NCI-H146 (cell line): ENCODE measurements at regions not wholly inside any gene's neighbourhood (a gene's known extent, or its start where the extent isn't known, plus 50 kb on each side); places are given as distances from the start of the nearest gene placed in this dataset.

Source experiments
- DNase-seq: peaks from one replicate; lab custom pipeline; 2025; lab: John Stamatoyannopoulos, UW

DNA sequence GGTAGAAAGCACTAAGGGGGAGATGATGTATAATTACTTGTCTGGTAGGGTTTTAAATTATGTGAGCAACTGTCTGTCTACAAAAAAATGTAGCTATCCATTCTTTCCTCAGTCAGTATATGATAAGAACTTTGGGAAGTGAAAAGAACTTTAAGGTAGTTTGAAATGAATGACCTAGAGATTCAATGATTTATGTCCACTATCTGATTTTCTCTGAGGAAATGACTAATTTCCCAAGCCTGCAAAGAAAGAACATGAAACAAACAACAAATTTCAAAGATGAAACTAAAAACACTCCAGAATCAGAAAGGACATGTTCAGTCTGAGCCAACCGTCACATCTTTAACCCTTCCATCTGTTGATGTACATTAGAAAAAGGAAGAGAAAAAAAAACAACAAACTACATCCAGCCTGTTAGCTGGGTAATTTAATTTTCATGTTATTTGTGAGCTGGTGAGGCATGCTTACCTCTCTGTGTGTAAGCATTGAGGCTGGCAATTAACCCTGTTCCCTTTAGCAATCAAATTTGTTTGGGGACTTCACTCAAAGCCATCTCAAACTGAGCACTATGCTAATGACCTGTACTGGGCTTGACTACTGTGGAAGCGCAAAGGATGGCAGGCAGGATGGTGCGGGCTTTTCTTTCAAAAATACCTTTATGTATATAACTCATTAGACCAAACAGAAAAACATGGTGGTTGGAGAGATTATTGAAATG is 220.1 kb downstream of the TUSC7 start:
- DNase-seq, result no peak

DNA sequence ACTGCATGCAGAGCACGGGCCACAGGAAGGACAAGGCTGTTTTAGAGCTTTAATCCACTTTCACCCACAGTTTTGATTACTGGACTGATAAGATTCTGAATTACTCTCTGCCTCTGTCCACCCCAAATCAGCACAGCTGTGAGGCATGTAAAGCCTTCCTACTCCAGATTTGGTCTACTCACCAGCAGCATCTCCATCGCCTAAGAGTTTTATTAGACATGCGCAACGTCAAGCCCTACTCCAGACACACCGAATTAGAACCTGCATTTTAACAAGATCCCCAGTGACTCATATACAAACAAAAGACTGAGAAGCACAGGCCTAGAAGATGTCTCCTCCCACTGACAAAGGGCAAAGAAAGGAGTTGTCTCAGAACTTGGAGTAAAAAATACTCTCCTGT is 221.2 kb downstream of the TUSC7 start:
- DNase-seq, result no peak

DNA sequence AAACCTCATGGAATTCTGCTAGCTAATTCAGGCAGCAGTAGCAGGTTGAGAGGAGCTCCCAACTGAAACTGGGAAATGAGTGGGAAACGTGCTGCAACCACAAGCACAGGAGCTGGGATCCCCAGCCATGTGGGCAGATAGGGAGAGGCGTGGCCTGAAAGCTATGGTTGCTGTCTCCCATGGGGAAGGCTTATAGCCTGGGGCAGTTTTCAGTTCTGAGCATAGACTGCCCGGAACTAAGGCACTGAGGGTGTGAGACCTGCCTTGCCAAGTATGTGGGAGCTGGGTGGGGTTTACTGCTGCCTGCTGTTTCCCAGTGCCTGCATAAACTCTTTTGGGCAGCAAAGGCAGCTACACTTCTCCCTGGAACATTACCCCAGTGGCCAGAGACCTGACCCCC is 229.5 kb downstream of the TUSC7 start:
- no peak for DNase-seq

DNA sequence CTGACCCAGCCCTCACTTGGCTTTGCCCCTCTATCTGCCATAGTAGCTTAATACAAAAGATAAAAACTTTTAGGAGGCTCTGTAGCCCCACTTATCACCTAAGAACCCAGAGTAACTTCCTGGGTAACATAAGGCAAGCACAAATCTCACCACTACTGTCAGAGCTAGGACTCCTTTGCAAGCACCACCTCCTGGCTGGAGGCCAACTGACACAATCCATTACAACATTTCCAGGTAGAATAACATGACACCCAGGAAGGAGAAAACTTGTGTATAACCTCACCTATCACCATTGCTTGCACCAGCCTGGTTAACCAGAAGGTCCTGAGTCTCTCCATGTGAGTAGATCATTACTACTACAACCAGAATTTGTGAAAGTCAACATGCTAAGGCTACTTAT is 230.0 kb downstream of the TUSC7 start:
- DNase-seq, result no peak

DNA sequence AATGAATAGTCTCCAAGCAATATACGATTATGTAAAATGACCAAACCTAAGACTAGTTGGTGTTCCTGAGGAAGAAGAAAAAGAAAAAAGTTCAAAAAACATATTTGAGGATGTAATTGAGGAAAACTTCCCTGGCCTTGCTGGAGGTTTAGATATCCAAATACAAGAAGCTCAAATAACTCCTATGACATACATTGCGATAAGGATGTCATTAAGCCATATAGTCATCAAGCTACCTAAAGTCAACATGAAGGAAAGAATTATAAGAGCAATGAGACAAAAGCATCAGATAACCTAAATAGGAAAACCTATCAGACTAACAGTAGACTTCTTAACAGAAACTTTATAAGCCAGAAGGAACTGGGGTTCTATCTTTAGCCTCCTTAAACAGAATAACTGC is 231.1 kb downstream of the TUSC7 start:
- DNase-seq, result no peak

DNA sequence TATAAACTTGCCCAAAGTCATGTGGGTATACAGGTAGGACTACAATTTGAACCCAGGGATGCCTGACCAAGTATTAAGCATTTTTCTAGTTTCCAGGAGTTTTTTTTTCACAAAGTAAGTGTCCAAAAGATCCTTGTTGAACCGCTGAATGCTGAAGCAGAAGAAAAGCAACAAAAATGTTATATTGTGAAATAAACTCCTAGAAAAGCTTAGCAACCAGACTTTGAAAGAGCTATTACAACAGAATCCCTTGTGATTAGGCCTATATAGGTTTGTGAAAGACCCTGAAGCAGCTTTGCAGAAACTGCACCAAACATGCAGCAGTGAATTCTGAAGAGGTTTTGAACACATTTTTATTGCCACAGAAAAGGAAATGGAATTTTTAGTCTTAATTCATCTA is 236.8 kb downstream of the TUSC7 start:
- no peak for DNase-seq

DNA sequence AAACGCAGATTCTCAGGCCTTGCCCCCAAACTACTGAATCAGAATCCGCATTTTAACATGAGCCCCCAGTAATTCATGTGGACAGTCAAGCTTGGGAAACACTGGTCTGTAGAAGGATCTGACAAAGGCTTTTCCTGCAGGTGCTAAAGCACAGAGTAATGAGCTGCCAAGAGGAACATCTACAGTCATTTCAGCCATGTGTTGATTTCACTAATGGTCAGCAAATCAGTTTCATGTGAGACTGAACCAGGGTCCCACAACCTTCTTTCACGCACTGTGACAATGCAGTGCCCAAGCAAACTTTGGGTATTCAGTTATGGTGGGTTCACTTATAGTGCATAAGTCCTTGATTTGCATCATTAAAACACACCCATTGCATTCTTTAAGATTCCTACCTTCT is 237.6 kb downstream of the TUSC7 start:
- DNase-seq, result no peak

DNA sequence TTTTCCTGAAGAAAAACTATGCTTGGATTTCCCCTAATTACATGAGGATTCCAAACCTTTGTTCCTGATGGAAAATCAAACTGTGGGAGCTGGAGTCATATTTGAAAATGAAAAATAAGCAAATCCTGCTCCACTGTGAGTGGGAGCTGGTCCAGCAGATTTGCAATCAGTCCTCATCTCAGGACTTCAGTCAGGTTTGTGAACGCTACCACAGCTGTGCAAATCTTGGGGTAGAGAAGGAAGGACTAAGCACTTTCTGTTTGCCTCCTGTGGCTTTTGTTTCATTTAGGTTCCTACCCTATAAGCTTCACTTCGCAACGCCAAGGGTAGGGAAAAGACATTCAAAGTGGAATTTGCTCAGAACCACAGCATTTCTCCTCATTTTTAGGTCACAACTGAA is 238.2 kb downstream of the TUSC7 start:
- DNase-seq, result no peak

DNA sequence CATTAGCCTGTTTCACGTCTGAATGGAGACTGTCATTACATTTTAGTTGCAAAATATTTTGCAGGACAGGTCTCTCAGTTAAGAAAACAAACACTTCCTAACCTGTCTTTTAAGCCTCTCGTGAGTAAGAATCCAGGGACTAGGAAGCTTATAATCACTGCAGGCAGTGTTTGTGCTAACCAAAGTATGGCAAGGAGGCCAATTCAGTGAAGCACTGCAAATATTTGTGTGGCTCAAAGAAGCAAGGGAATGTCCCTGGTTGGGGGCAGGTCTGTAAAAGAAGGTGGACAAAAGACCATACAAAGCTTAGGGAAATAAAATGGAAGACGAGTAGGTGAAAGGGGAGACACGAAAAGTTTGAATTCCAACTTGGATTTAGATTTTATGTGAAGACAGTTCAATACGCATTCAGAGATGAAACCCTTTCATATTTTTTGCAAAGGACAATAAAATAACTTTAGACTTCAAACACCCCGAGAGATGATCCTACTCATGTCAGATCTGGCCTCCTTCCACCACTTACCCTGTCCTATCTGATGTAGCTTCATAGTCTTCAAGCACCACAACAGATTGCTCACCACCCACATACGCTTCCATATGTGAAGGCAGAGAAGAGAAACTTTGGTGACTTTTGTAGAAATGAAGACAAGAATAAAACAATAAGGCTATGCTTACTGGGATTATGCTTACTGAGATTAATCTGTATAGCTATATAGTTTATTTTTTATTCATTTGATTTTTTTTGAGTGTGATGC is 240.9 kb downstream of the TUSC7 start:
- DNase-seq, result no peak

DNA sequence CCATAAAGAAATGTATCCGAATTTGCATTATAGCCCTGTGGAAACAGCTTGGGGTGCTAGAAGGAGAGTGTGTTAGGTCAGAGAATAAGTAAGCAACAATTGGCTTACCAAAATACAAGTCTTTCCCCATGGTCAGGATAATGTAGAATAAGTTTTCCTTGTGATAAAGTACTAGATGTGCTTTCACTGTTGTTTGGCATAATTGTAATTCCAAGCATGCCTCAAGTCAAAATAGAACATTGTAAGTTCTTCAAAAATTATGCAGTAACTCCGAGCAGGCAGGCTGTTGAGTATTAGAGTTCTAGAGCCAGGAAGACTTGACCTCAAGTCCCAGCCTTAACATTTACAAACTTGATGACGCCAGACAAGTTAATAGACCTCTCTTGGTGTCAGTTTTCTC is 242.0 kb downstream of the TUSC7 start:
- DNase-seq, result no peak

DNA sequence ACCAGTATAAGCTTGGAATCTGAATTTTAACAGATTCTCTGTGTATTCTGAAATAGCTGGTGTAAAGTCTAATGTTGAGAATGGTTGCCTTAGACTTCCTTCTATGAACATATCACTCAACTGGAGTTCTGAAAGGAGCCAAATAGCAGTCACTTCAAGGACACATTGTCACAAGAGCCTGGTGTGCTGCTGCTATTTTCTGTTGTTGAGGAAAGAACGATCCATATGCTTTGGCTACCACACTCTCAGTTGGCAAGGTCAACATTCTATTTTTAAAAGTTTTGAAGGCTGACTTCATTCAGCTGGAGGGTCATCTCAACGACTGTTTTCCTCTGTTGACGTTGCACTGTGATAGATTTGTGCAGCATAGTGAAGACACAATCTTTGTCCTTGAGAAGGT is 248.7 kb downstream of the TUSC7 start:
- no peak for DNase-seq

DNA sequence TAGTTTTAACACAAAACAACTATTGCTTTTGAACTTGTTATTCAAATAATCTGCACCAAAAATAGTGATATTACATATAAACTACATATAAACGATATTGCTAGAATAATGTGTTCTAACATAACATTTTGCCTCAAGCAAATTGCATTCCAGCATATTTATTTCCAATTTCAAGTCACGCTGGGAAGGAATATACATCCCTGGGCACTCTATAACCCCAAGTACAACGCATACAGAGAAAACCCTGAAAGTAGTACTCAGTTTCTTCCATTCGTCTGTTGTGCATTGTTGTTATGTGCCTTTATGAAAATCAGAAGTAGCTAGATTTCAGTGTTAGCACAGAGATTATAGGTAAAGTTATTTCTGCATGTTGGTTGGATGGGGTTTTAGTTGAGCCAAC is 251.5 kb downstream of the TUSC7 start:
- no peak for DNase-seq

DNA sequence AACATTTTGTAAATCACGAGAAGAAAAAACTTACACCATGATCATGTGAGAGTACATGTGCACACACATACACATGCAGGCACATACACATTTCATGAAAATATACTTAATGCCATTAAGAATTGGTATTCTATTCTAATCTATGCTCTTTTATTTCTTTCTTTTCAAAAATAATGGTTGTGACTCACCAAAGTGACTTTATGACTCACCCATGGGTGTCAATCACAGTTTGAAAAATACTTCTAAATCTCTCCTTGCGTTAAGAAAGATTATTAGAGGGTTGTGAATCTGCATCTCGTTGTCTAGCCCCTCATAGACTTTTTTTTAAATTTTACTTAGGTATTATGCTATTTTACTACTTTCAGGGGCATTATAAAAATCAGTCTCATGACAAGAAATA is 254.2 kb downstream of the TUSC7 start:
- no peak for DNase-seq

DNA sequence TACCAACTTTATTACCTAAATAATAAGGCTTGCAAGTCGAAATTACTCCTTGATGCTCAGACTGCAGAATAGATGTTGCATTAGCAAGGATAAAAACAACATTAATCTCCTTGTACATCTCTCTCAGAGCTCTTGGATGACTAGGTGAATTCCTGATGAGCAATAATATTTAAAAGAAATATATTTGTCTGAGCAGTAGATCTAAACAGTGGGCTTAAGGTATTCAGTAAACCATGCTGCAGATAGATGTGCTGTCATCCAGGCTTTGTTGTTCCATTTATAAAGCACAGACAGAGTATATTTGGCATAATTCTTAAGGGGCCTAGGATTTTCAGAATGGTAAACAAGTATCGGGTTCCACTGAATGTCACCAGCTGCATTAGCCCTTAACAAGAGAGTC is 257.1 kb downstream of the TUSC7 start:
- no peak for DNase-seq

DNA sequence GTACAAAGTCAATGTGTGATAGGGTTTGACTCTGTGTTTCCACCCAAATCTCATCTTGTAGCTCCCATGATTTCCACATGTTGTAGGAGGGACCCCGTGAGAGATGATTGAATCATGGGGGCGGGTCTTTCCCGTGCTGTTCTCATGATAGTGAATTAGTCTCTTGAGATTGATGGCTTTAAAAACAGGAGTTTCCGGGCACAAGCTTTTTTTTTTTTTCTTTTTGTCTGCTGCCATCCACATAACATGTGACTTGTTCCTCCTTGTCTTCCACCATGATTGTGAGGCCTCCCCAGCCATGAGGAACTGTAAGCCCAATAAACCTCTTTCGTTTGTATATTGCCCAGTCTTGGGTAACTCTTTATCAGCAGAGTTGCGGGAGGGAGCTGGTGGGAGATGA is 259.6 kb downstream of the TUSC7 start:
- DNase-seq, result no peak

DNA sequence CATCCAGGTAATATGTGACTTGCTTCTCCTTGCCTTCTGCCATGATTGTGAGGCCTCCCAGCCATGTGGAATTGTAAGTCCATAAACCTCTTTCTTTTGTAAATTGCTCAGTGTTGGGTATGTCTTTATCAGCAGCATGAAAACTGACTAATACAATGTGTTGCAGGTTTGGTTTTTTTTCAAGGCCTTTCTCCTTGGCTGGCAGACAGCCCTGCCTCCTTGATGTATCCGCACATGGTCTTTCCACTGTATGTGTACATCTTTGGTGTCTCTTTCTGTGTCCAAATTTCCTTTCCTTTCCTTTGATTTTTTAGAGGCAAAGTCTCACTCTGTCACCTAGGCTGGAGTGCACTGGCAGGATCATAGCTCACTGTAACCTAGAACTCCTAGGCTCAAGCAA is 260.1 kb downstream of the TUSC7 start:
- DNase-seq, result no peak

DNA sequence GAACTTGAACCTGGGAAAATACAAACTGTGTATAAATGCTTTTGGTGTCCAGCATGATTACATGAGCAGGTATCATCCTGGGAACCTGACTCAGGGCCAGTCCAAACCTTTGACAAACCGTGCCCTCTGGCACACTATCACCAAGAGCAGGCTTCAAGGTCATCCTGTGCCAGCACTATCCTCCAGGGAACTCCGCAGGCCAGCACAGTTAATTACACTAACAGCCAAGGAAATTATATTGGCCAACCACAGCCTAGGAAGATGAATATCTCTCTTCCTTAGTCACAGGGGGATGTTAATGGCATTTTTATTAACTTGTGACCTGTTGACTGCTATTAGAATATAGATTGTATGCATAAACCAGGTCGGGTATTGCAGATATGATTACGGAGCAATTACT is 262.0 kb downstream of the TUSC7 start:
- DNase-seq, result no peak

DNA sequence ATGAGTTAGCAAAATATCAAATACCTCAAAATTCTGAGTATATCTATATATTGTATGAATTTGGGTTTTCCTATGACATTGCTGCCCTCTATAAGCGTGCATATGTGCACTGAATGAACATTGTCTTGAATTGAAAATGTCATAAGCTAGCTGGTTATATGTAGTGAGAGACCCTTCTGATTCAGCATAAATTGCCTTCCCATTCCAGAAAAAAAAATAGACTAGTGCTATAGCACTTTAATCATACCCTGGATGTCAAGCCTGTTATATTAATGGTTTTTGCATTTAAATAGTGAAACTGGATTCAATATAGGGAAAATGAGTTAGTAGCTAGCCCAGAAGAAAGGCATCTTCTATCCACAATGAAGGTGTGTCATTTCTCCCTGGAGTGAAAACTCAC is 265.1 kb downstream of the TUSC7 start:
- no peak for DNase-seq

DNA sequence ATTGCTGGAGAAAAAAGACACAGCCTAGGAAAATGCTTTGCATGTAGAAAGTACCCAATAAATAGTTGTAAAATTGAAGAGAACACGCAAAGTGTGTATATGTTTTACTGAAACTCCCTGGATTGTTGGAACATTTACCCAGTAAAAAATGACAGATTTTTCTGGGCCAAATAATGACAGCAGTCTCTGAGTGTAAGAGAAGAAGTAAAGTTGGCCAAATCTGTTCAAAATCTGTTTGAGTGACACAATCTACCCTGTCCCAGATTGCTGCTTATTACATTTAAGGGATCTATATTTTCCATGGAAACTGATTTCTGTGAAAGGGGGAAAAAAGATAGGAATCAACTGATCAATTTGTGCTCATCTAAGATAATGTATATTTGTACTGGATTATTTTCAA is 267.9 kb downstream of the TUSC7 start:
- no peak for DNase-seq

DNA sequence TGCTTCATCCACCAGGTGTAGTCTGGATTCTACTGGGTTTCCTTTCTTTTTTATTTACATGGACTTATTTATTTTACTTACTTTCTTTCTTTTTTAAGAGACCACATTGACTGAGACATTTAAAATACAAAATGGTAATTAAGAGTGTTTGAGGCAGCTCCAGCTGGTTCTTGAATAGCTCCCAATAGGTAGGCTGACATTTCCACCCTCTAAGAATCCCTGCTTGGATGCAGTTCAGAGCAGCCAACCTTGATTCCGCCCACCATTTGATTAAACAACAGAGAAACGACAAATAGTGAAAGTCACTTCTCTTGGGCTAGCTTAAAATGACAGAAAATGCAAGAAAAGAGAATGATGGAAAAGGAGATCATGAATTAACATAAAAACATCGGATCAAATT is 270.5 kb downstream of the TUSC7 start:
- no peak for DNase-seq

DNA sequence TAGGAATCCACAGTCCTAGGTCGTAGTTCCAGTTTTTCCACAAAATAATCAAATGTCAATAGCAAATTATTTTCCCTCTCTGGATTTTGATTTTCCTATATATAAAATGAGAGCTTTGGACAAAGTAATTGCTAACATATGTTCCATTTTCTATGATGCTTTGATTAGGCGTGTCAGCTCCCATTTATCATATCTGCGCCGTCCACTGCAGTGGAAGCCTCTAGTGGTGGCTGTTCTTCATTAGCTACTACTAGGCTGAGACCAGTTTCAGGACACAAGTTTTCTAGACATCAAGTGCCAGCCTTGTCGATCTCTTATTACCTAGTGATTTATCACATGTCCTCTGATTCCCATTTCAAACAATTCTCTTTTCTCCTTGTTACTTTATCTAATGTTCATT is 271.5 kb downstream of the TUSC7 start:
- DNase-seq, result no peak

DNA sequence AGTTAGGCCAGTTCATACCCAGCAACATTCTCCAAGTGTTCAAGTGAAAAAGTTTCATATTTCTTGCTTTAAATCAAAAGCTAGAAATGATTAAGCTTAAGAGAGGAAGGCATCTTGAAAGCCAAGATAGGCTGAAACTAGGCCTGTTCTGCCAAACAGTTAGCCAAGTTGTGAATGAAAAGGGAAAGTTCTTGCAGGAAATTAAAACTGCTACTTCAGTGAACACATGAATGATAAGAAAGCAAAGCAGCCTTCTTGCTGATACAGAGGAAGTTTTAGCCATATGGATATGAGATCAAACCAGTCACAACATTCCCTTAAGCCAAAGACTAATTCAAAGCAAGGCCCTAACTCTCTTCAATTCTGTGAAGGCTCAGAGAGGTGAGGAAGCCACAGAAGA is 274.7 kb downstream of the TUSC7 start:
- DNase-seq, result no peak

DNA sequence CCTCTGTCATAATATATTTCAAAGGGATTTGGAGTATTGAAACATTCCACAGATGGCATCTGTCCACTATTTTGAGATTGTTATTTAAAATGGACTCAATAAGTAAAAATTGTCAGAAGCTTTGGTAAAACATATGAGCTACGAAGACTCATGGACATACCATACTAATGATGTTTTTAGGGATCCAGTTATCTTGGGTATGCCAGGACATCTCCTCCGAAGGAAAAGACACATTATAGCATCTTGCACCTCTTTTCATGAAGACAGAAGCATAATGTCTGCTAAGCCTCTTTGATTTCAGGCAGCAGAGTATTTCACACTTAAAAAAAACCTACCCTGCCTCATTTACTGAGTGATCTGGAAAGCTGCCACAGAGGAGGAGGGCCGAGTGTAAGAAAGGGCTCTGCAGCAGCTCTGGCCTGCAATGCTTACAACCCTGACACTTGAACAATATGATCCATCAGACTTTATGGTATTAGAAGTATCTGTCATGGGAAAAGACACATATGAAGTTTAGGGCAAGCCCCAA is 284.8 kb downstream of the TUSC7 start:
- no peak for DNase-seq

DNA sequence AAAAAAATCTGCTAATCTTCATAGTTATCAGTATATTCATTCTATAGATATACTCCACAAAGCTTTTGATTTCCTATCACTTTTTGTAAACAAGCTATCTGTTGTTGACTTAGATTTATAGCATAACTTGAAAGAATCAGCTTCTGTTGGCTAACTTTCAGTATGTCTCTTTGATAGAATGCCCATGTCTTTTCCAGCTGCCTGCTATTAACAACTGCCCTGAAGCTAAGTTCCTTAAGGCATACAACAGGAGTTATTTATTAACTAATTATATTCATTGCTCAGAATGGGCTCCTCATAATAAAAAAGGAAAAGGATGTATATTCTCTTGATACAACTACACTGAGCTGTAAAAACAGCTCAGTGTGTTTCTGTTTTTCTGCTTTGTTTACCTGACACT is 293.9 kb downstream of the TUSC7 start:
- DNase-seq, result no peak
